Tibial artery (tissue), 4 donors: ENCODE measurements at regions not wholly inside any gene's neighbourhood (a gene's known extent, or its start where the extent isn't known, plus 50 kb on each side); places are given as distances from the start of the nearest gene placed in this dataset.
A peak's percentile ranks its signal among the peaks of the same experiment; 100 is the strongest.

Source experiments
- DNase-seq, 2 donors: peaks; one replicate each; pipeline ENCODE4 v3.0.0-alpha.2; 2019
- H3K27ac ChIP-seq, 2 donors: fragments of 200-600 bp; sonication (generic) in 1 of 2; 1 replicate in 1 of 2; 2 replicates in 1 of 2; pipeline ENCODE4 v1.5.1; 2018 to 2019; ENCODE audit warnings: mild to moderate bottlenecking in 1 of 2
- H3K27me3 ChIP-seq, 2 donors: fragments of 200-600 bp; sonication (generic) in 1 of 2; one replicate each; pipeline versions ENCODE4 v1.5.1 to v1.6.0; 2016 to 2019
- H3K36me3 ChIP-seq, 3 donors: fragments of 200-600 bp; sonication (generic) in 2 of 3; one replicate each; pipeline ENCODE4 v1.5.1; 2016 to 2019; ENCODE audit warnings: mild to moderate bottlenecking in 2 of 3
- H3K4me1 ChIP-seq, 4 donors: fragments of 200-600 bp; sonication (generic) in 2 of 4; 1 replicate in 3 of 4; 2 replicates in 1 of 4; pipeline ENCODE4 v1.5.1; 2016 to 2019
- H3K4me3 ChIP-seq, 2 donors: fragments of 200-600 bp; sonication (generic) in 1 of 2; 1 replicate in 1 of 2; 2 replicates in 1 of 2; pipeline ENCODE4 v1.5.1; 2018 to 2019; ENCODE audit warnings: mild to moderate bottlenecking in 2 of 2
- H3K9me3 ChIP-seq, 3 donors: fragments of 200-600 bp; sonication (generic) in 1 of 3; one replicate each; pipeline ENCODE4 v1.5.1; 2016 to 2019
- intact Hi-C: fragments of 100-400 bp; cut with DNase I; formaldehyde crosslinking; loops from one replicate; pipeline ENCODE4 v1.15.0; 2023; ENCODE audit warnings: low total_unique reads
- TF ChIP-seq, protein P1 (sequence below), 2 experiments: fragments of 200-600 bp in 1 of 2; fragments of 450-650 bp in 1 of 2; IDR thresholded peaks; one replicate each; pipeline ENCODE4 v1.5.1; 2017 to 2019; ENCODE audit warnings: antibody characterized with exemption in 2 of 2, mild to moderate bottlenecking in 1 of 2, moderate library complexity in 1 of 2

DNA sequence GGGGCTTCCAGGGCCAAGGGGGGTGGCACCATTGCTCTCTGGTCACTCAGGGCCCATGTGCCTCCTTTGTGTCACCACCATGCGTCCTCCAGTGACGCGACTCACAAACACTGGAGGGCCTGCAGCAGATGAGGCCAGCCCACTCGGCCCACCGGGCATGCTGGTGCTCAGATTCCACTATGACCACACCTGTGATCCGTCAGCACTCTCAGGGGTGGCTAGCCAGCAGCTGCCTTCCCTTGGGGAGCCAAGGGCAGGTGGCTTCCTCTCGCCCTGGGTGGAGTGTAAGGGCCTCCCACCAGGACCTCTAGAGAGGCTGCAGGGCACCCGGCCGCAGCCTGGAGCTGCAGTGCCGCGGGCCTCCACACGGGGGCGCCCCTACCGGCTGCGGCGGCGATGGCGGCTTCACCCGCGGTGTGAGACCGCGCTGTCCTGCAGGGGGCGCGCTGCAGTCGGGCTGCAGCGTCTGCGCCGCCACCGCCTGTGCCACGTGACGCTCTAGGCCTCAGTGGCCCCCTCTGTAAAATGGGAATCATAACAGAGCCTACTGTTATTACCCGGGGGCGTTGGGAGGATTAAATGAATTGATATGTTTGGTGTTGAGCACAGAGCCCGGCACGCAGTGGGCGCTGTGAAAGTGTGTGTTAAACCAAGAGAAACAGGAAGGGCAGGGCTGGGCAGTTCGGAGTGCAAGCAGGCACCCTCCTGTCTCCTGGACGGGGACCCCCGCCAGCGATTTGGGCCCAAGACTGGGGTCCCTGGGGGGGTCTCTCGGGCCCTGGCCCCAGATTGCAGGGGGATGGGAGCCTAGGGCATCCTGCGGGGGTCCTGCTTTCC lies 192.4 kb upstream of the GSE1 start:
- Histone ChIP-seq H3K27ac (no peak overlapping the region), H3K4me3 (no peak overlapping the region), H3K36me3 (no peaks in the 10 kb centered on the region), H3K4me1 (peaks cover 0 to 14% (median under 1%) of the 10 kb centered on the region in 4 donors), H3K27me3 (no peaks in the 10 kb centered on the region), H3K9me3 (no peaks in the 10 kb centered on the region)
- DNase-seq: peak in 1 of 2 donors; percentile 21
- TF ChIP-seq, protein P1, sequence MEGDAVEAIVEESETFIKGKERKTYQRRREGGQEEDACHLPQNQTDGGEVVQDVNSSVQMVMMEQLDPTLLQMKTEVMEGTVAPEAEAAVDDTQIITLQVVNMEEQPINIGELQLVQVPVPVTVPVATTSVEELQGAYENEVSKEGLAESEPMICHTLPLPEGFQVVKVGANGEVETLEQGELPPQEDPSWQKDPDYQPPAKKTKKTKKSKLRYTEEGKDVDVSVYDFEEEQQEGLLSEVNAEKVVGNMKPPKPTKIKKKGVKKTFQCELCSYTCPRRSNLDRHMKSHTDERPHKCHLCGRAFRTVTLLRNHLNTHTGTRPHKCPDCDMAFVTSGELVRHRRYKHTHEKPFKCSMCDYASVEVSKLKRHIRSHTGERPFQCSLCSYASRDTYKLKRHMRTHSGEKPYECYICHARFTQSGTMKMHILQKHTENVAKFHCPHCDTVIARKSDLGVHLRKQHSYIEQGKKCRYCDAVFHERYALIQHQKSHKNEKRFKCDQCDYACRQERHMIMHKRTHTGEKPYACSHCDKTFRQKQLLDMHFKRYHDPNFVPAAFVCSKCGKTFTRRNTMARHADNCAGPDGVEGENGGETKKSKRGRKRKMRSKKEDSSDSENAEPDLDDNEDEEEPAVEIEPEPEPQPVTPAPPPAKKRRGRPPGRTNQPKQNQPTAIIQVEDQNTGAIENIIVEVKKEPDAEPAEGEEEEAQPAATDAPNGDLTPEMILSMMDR (IDR thresholded peaks at IDR 0.05): peak; percentile 99
- intact Hi-C loops: no loop called here

DNA sequence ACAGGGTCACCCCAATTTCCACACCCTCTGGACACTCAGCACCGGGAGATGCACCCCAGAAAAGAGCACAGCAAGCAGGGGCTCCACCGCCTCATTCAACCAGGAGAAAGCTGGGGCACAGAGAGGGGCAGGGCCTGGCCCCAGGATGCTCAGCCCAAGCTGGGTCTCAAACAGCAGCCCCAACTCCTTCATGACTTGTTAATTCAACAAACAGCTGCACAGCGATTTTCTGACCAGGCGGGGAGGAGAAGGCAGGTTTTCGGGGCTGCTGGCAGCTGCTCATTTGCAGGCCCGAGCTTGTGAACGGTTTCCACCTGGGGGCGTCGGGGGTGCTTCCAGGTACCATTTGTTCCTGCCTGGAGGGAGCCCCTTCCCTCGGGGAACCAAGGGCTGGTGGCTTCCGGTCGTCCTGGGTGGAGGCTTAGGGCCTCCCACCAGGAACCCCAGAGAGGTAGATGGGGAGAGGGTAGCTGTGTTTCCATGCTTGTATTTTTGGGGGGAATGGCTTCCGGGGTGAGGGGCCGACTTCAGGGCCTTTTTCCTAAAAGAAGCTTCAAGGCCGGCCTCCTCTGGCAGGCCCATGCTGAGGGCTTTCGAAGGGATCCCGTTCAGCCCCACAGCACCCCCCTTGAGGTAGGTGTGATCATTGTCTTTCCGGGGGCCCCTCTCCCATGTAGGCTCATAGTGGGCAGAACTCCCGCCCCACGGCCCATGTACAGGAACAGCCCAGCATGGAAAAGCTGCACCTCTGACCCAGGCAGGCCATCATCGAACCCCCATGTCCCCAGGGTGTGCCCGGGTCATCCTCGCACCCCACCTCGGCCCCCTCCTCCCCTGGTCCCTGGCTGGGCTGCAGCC lies 191.6 kb upstream of the GSE1 start:
- H3K36me3 ChIP-seq: no peaks in the 10 kb centered on the region
- no peak overlapping the region for H3K4me3 ChIP-seq
- no peaks in the 10 kb centered on the region for H3K9me3 ChIP-seq
- TF ChIP-seq, protein P1 (IDR thresholded peaks at IDR 0.05): no peak
- no peak overlapping the region for H3K27ac ChIP-seq
- intact Hi-C loops: loop anchor here (2.0 kb wide), 1 partner anchor 187 kb away; no protein-coding TSS in a partner anchor
- peak in 1 of 2 donors; percentile 17 for DNase-seq
- peaks cover 0 to 6% (median 0%) of the 10 kb centered on the region in 4 donors for H3K4me1 ChIP-seq
- H3K27me3 ChIP-seq: no peaks in the 10 kb centered on the region

DNA sequence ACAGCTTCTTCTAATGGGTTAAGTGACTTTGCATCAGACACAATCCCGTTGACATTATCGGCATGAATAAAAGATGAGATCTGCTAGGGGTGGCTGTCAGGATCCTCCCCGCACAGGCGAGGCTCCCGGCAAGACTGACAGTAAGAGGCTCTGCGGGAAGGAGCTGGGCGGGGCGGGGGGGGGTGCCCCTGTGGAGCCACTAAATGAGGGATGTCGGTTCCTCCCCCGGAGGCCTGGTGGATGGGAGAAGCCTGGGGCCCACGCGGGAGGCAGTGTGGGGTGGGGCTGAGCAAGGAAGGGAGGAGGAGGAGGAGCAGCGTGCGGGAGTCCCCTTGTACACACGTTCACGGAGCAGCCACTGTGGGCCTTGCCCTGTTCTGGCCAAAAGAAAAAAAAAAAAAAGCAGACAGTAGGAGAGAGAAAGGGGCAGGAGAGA lies 190.9 kb upstream of the GSE1 start:
- no peak overlapping the region for H3K27ac ChIP-seq
- no peaks in the 10 kb centered on the region for H3K9me3 ChIP-seq
- intact Hi-C loops: loop anchor here (2.0 kb wide), 1 partner anchor 187 kb away; no protein-coding TSS in a partner anchor
- TF ChIP-seq, protein P1 (IDR thresholded peaks at IDR 0.05): no peak
- H3K36me3 ChIP-seq: no peaks in the 10 kb centered on the region
- H3K4me3 ChIP-seq: no peak overlapping the region
- peaks cover 0 to 6% (median 0%) of the 10 kb centered on the region in 4 donors for H3K4me1 ChIP-seq
- no peak for DNase-seq
- H3K27me3 ChIP-seq: no peaks in the 10 kb centered on the region

DNA sequence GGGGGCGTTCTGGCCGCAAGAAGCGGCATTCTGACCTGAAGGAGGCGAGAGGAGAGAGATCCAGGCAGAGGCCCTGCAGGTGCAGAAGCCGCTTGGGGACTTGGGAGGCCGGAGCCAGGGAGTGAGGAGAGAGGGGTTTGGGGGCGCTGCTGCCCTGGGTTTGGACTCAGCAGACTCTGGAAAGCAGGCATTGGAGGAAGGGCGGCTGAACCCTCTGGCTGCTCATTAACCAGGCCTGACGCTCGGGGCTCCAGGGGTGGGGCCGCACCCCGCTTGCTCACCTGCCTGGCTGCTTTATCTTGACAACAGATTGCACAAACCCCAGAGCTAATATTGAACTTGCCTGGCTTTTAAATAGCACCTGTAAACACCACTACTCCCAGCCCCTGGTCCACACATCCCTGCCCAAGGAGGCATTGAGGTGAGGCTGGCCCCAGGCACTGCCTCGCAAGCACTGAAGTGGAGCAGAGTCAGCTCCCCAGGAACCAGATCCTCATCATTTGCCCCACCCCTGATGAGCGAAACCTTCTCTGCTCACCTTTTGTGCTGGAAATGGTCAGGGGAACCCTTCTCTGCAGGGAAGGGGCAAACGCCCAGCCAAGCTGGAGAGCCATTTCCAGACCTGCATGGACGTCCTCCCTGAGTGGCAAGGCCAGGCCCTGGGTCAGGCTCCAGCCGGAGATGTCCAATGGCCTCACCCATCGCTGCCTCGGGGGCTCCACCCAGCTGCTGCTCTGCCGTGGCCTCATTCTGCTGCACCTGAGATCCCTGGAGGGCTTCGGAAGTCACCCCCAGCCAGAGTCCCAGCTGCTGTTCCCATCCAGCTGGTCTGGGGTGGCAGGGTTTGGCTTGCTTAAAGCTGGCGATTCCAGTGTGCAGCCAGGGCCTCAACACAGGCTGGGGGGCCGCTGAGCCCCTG lies 190.2 kb upstream of the GSE1 start:
- peak in 1 of 2 donors; percentile 17 for DNase-seq

More for the DNA sequence above, 190.2 kb upstream of the GSE1 start:
- Histone ChIP-seq H3K4me1 (peaks cover 0 to 6% (median 0%) of the 10 kb centered on the region in 4 donors), H3K36me3 (no peaks in the 10 kb centered on the region), H3K9me3 (no peaks in the 10 kb centered on the region), H3K27ac (no peak overlapping the region), H3K4me3 (no peak overlapping the region), H3K27me3 (no peaks in the 10 kb centered on the region)
- TF ChIP-seq, protein P1 (IDR thresholded peaks at IDR 0.05): no peak
- intact Hi-C loops: loop anchor here (2.0 kb wide), 1 partner anchor 186 kb away; no protein-coding TSS in a partner anchor
